ENCODE measurements at regions not wholly inside any gene's neighbourhood (a gene's known extent, or its start where the extent isn't known, plus 50 kb on each side); places are given as distances from the start of the nearest gene placed in this dataset.

DNA sequence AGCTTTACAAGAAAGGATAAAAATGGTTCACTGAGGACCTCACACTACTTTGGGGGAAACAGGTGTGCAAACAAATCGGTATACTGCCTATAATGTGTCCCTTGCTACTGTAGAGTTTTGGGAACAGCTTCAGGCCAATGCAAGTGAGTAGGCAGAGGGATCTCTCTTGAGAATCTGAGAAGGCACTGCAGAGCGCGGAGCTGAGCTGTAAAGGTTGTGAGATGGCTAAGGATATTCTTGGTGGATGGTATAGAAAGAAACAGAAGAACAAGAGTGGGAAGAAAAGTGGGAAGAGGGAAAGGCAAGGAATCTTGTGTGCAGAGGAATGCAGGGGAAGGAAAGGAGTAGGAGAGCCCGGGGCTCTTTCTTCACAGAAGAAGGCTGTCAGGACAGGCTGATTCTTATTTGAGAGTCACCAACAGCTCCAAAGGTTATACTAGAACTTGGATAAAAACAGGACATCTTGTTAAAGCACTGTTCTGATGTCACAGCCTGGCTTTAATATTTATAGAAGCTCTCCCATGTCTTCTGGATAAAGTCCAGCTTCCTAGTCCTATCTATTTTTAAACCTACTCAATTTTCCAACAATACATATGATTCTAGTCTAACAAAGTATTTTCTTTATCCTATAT lies 985.6 kb upstream of the HS3ST1 start:
- no peak for TF ChIP-seq CTCF (conservative IDR thresholded peaks at IDR 0.05; ENCODE audit: low read depth, low read length)
- no peak for DNase-seq (ENCODE audit: low read depth)
- no peak overlapping the region for H3K4me3 ChIP-seq (ENCODE audit: low read depth, low read length)

GRCh38 chr4:12411072-12411471 lies 982.4 kb upstream of the HS3ST1 start:
- no peak overlapping the region for H3K4me3 ChIP-seq (ENCODE audit: low read depth, low read length)
- TF ChIP-seq CTCF (conservative IDR thresholded peaks at IDR 0.05; ENCODE audit: low read depth, low read length), result no peak
- DNase-seq (ENCODE audit: low read depth), result peak; percentile 14

DNA sequence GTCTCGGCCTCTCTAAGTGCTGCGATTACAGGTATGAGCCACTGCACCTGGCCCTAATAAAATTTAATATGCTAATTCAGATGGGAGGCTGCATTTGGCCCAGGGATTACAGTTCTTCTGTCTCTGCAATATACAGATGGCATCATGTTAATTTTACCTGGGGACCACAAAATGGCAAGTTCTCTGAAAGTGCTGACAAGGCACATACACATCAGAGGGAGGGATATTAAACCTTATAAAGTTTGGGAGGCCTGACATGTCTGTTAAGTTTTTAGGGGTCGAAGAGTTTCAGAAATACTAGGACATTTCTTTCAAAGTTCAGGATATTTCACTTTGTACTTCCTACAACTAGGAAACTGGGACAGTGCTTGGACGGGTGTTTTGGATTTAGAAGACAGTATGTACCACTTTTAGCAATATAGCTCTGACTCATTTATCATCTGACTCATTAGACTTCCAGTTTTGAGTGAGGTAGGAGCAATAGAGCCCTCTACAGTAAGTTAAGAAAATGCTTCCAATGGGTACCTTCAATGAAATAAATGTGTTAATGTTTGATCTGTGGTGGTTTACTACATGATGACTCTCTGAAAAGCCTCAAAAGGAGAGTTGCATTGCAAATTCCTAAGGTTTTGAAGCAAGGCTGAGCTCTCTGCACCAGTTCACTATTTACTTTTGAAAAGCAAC lies 981.0 kb upstream of the HS3ST1 start:
- DNase-seq (ENCODE audit: low read depth), result peak; percentile 17
- no peak for TF ChIP-seq CTCF (conservative IDR thresholded peaks at IDR 0.05; ENCODE audit: low read depth, low read length)

DNA sequence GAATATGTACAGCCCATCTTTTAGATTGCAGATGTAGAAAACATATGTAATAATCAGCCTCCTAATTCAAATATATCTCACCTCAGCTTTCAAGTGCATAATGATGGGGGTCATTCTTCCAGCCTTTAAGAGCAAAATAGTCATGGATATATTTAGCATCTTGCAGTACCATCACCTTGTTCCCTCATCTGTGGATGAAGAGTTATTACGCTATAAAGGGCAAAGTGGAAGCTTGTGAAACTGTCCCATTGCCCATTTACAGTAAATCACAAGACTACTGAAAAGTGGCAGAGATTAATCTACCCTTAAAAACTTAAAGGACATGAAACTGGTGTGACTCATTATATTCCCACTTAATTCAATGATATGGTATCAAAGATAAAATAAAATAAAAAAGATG lies 979.7 kb upstream of the HS3ST1 start:
- no peak for DNase-seq (ENCODE audit: low read depth)
- no peak overlapping the region for H3K4me3 ChIP-seq (ENCODE audit: low read depth, low read length)
- TF ChIP-seq CTCF (conservative IDR thresholded peaks at IDR 0.05; ENCODE audit: low read depth, low read length), result no peak

More for the DNA sequence above, 981.0 kb upstream of the HS3ST1 start:
- H3K4me3 ChIP-seq (ENCODE audit: low read depth, low read length), result no peak overlapping the region

DNA sequence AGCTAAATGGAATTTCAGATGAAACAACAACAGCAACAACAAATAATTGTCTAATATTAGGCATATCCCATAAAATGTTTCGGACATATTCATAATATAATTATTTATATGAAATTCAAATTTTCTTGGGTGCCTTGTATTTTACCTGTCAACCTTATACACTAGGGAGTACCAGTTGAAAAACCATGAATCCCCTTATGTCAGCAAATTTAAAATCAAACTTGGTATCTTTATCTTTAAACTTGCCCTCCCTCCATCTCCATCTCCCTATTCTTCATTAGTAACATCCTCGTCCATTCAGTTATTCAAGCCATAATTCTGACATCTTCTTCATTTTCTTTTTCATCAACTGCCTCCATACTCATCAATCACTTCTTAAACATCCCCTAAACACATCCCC lies 974.5 kb upstream of the HS3ST1 start:
- H3K4me3 ChIP-seq (ENCODE audit: low read depth, low read length), result no peak overlapping the region
- no peak for TF ChIP-seq CTCF (conservative IDR thresholded peaks at IDR 0.05; ENCODE audit: low read depth, low read length)
- no peak for DNase-seq (ENCODE audit: low read depth)

GRCh38 chr4:12399781-12400180 lies 971.1 kb upstream of the HS3ST1 start:
- no peak for TF ChIP-seq CTCF (conservative IDR thresholded peaks at IDR 0.05; ENCODE audit: low read depth, low read length)
- no peak for DNase-seq (ENCODE audit: low read depth)
- no peak overlapping the region for H3K4me3 ChIP-seq (ENCODE audit: low read depth, low read length)
